OCI-LY1 (cell line): ENCODE measurements at regions not wholly inside any gene's neighbourhood (a gene's known extent, or its start where the extent isn't known, plus 50 kb on each side); places are given as distances from the start of the nearest gene placed in this dataset.

Source experiments
- CTCF ChIP-seq: fragments of 200-600 bp; sonication (generic), shearing (Covaris generic); IDR thresholded peaks from 2 replicates; pipeline ENCODE4 v1.5.1; 2017; ENCODE audit warnings: mild to moderate bottlenecking, antibody characterized with exemption, low read length, moderate library complexity, mixed read lengths
- EZH2 ChIP-seq: fragments of 200-600 bp; sonication (generic), shearing (Covaris generic); IDR thresholded peaks from 2 replicates; pipeline ENCODE4 v1.8.0; 2017; ENCODE audit warnings: borderline replicate concordance, mixed run types, mild to moderate bottlenecking, antibody characterized with exemption, low read length, moderate library complexity, mixed read lengths

GRCh38 chr1:78291418-78291817, 199.4 kb upstream of the PTGFR start:
- no peak for TF ChIP-seq CTCF
- no peak for TF ChIP-seq EZH2
